Fibroblast of lung (primary cell): ENCODE measurements at regions not wholly inside any gene's neighbourhood (a gene's known extent, or its start where the extent isn't known, plus 50 kb on each side); places are given as distances from the start of the nearest gene placed in this dataset.

Experiments
- DNase-seq, 2 donors: peaks; one replicate each; pipeline versions ENCODE4 v3.0.0 to v3.0.0-alpha.2; 2010; ENCODE audit warnings: low read depth in 2 of 2
- H2AFZ ChIP-seq: 2 replicates; pipeline ENCODE4 v1.5.1; 2012; ENCODE audit warnings: low read length, control low read depth, inconsistent platforms
- H3K27ac ChIP-seq: 2 replicates; pipeline ENCODE4 v1.5.1; 2011; ENCODE audit warnings: low read length, control low read depth; ENCODE audit not compliant: insufficient read depth
- H3K27me3 ChIP-seq: 2 replicates; pipeline ENCODE4 v1.5.1; 2011; ENCODE audit warnings: mild to moderate bottlenecking, low read length; ENCODE audit not compliant: control insufficient read depth, insufficient read depth
- H3K36me3 ChIP-seq: 2 replicates; pipeline ENCODE4 v1.5.1; 2011; ENCODE audit warnings: low read length; ENCODE audit not compliant: control insufficient read depth, insufficient read depth
- H3K4me1 ChIP-seq: 2 replicates; pipeline ENCODE4 v1.5.1; 2011; ENCODE audit warnings: low read length; ENCODE audit not compliant: control insufficient read depth, insufficient read depth; ENCODE audit errors: extremely low read depth
- H3K4me2 ChIP-seq: 2 replicates; pipeline ENCODE4 v1.5.1; 2011; ENCODE audit warnings: low read length, control low read depth; ENCODE audit not compliant: insufficient read depth; ENCODE audit errors: extremely low read depth
- H3K4me3 ChIP-seq, 4 experiments: fragments of 200-600 bp in 1 of 4; sonication (generic) in 1 of 4; replicated peaks in 1 of 4; 2 replicates each; pipeline ENCODE4 v1.5.1; 2011 to 2016; ENCODE audit warnings: low read length in 4 of 4, low read depth in 3 of 4, mild to moderate bottlenecking in 3 of 4, control low read depth in 2 of 4, inconsistent platforms in 1 of 4, mixed read lengths in 1 of 4; ENCODE audit not compliant: insufficient read depth in 1 of 4; ENCODE audit errors: control extremely low read depth in 1 of 4
- H3K79me2 ChIP-seq: 2 replicates; pipeline ENCODE4 v1.5.1; 2012; ENCODE audit warnings: mild to moderate bottlenecking, low read length, inconsistent platforms; ENCODE audit not compliant: control insufficient read depth, insufficient read depth
- H3K9ac ChIP-seq: 2 replicates; pipeline ENCODE4 v1.5.1; 2011; ENCODE audit warnings: mild to moderate bottlenecking, low read length, control low read depth; ENCODE audit not compliant: insufficient read depth
- H3K9me3 ChIP-seq: 2 replicates; pipeline ENCODE4 v1.5.1; 2012; ENCODE audit warnings: low read depth, low read length; ENCODE audit not compliant: control insufficient read depth, insufficient read depth
- H4K20me1 ChIP-seq: 2 replicates; pipeline ENCODE4 v1.5.1; 2011; ENCODE audit warnings: low read length; ENCODE audit not compliant: control insufficient read depth, insufficient read depth; ENCODE audit errors: extremely low read depth
- CTCF ChIP-seq, 2 donors: IDR thresholded peaks in 1 of 2; conservative IDR thresholded peaks in 1 of 2; 1 replicate in 1 of 2; 2 replicates in 1 of 2; pipeline ENCODE4 v1.5.1; 2011 to 2012; ENCODE audit warnings: low read length in 2 of 2, control low read depth in 1 of 2, inconsistent platforms in 1 of 2, low read depth in 1 of 2, mild to moderate bottlenecking in 1 of 2
- EZH2 ChIP-seq: IDR thresholded peaks from 2 replicates; pipeline ENCODE4 v1.5.1; 2012; ENCODE audit warnings: low read length, control low read depth, mild to moderate bottlenecking; ENCODE audit errors: missing control alignments

GRCh38 chr7:113421696-113422330 is 303.5 kb upstream of the SMIM30 start:
- no peak overlapping the region for H3K4me3 ChIP-seq
- H3K9ac ChIP-seq = no peak overlapping the region
- no peaks in the 10 kb centered on the region for H3K36me3 ChIP-seq
- no peaks in the 10 kb centered on the region for H3K79me2 ChIP-seq
- no peaks in the 10 kb centered on the region for H3K4me1 ChIP-seq
- peak; percentile 68 to 85 for DNase-seq
- no peak overlapping the region for H3K4me2 ChIP-seq
- no peaks in the 10 kb centered on the region for H3K27me3 ChIP-seq
- no peak overlapping the region for H3K27ac ChIP-seq
- no peaks in the 10 kb centered on the region for H3K9me3 ChIP-seq
- TF ChIP-seq EZH2 (no peak), CTCF (conservative IDR thresholded peaks at IDR 0.05 in 1 of 2, IDR thresholded peaks at IDR 0.05 in 1 of 2; ENCODE audit: low read depth in 1 of 2, low read length in 2 of 2) (peak; percentile 85 to 87)
- no peaks in the 10 kb centered on the region for H4K20me1 ChIP-seq
- H2AFZ ChIP-seq = no peak overlapping the region

GRCh38 chr7:113414401-113415035 is 296.2 kb upstream of the SMIM30 start:
- DNase-seq = no peak
- Histone ChIP-seq H3K27ac (no peak overlapping the region), H4K20me1 (no peaks in the 10 kb centered on the region), H3K4me1 (no peaks in the 10 kb centered on the region), H3K27me3 (no peaks in the 10 kb centered on the region), H3K4me3 (no peak overlapping the region), H3K9me3 (no peaks in the 10 kb centered on the region), H2AFZ (no peak overlapping the region), H3K9ac (no peak overlapping the region), H3K4me2 (no peak overlapping the region), H3K36me3 (no peaks in the 10 kb centered on the region), H3K79me2 (no peaks in the 10 kb centered on the region)
- no peak for TF ChIP-seq CTCF (conservative IDR thresholded peaks at IDR 0.05 in 1 of 2, IDR thresholded peaks at IDR 0.05 in 1 of 2; ENCODE audit: low read depth in 1 of 2, low read length in 2 of 2)
- TF ChIP-seq EZH2 = no peak

- H3K4me2 ChIP-seq = no peak overlapping the region
- H3K4me1 ChIP-seq = no peaks in the 10 kb centered on the region
- H3K27me3 ChIP-seq = no peaks in the 10 kb centered on the region
- DNase-seq = no peak
- H3K36me3 ChIP-seq = no peaks in the 10 kb centered on the region
- H2AFZ ChIP-seq = no peak overlapping the region
- no peaks in the 10 kb centered on the region for H3K9me3 ChIP-seq
- H3K4me3 ChIP-seq = no peak overlapping the region
- H3K79me2 ChIP-seq = no peaks in the 10 kb centered on the region
- no peaks in the 10 kb centered on the region for H4K20me1 ChIP-seq
- H3K27ac ChIP-seq = no peak overlapping the region
- TF ChIP-seq CTCF (conservative IDR thresholded peaks at IDR 0.05 in 1 of 2, IDR thresholded peaks at IDR 0.05 in 1 of 2; ENCODE audit: low read depth in 1 of 2, low read length in 2 of 2) (no peak), EZH2 (no peak)
- no peak overlapping the region for H3K9ac ChIP-seq
Measured at GRCh38 chr7:113412410-113412809, 294.1 kb upstream of the SMIM30 start.
